ENCODE measurements at regions not wholly inside any gene's neighbourhood (a gene's known extent, or its start where the extent isn't known, plus 50 kb on each side); places are given as distances from the start of the nearest gene placed in this dataset.

- TF ChIP-seq CTCF (IDR thresholded peaks at IDR 0.05) (no peak), POLR2A (IDR thresholded peaks at IDR 0.05) (no peak)
These were observed 589.2 kb downstream of the SH3BGRL start for GRCh38 chrX:81791086-81791485.

Measured in adrenal gland (tissue), 5 donors.